IMR-90 (cell line): ENCODE measurements at regions not wholly inside any gene's neighbourhood (a gene's known extent, or its start where the extent isn't known, plus 50 kb on each side); places are given as distances from the start of the nearest gene placed in this dataset.
A peak's percentile ranks its signal among the peaks of the same experiment; 100 is the strongest.

Source experiments
- ATAC-seq: fragments of 200-7000 bp; cut with Tn5 transposase; 2 replicates; pipeline ENCODE4 v1.9.1; 2020; ENCODE audit warnings: low read depth, mild to moderate bottlenecking, moderate library complexity
- BruUV-seq: library from RNA; stranded (reverse); fragments of 400-500 nt; replicated peaks from 2 replicates; lab custom pipeline; 2021; lab: Mats Ljungman, UMichigan
- CTCF ChIA-PET: fragments of 300-600 bp; formaldehyde crosslinking; extraction: SDS; loops from one replicate; lab custom pipeline; 2021; ENCODE audit warnings: antibody characterized with exemption; lab: Yijun Ruan, JAX
- POLR2A ChIA-PET: fragments of 300-600 bp; sonication (Branson Sonifier 250); formaldehyde crosslinking; loops from one replicate; lab custom pipeline; 2022; ENCODE audit warnings: antibody characterized with exemption; ENCODE audit not compliant: unreplicated experiment; lab: Charles Lee
- DNase-seq: peaks from one replicate; pipeline ENCODE4 v3.0.0; 2013
- H2AFZ ChIP-seq: replicated peaks from 2 replicates; pipeline ENCODE3; 2013; ENCODE audit warnings: low read length, mild to moderate bottlenecking; ENCODE audit not compliant: poor library complexity
- H2AK5ac ChIP-seq: 2 replicates; pipeline ENCODE4 v1.6.1; 2013; ENCODE audit warnings: low read depth, low read length, inconsistent platforms
- H2AK9ac ChIP-seq: replicated peaks from 2 replicates; pipeline ENCODE3; 2013; ENCODE audit warnings: mild to moderate bottlenecking, low read depth, low read length, moderate library complexity; ENCODE audit not compliant: poor library complexity
- H2BK120ac ChIP-seq: 2 replicates; pipeline ENCODE4 v1.6.1; 2013; ENCODE audit warnings: low read depth, low read length, inconsistent platforms
- H2BK15ac ChIP-seq: 3 replicates; pipeline ENCODE4 v1.6.1; 2013; ENCODE audit warnings: low read depth, low read length, inconsistent platforms
- H2BK20ac ChIP-seq: 2 replicates; pipeline ENCODE4 v1.6.1; 2013; ENCODE audit warnings: low read depth, mild to moderate bottlenecking, inconsistent platforms, low read length, moderate library complexity
- H2BK5ac ChIP-seq: 2 replicates; pipeline ENCODE4 v1.6.1; 2013; ENCODE audit warnings: mild to moderate bottlenecking, low read depth, low read length, inconsistent platforms; ENCODE audit not compliant: poor library complexity, severe bottlenecking
- H3K14ac ChIP-seq: replicated peaks from 2 replicates; pipeline ENCODE4 v1.6.1; 2013; ENCODE audit warnings: low read depth, low read length, inconsistent platforms
- H3K18ac ChIP-seq: 2 replicates; pipeline ENCODE4 v1.6.1; 2013; ENCODE audit warnings: low read depth, low read length, control low read depth
- H3K23ac ChIP-seq: 2 replicates; pipeline ENCODE4 v1.6.1; 2013; ENCODE audit warnings: low read depth, low read length, inconsistent platforms
- H3K27ac ChIP-seq: 2 replicates; pipeline ENCODE4 v1.5.1; 2013; ENCODE audit warnings: mild to moderate bottlenecking, control low read depth, low read length; ENCODE audit not compliant: insufficient read depth
- H3K27me3 ChIP-seq: 2 replicates; pipeline ENCODE4 v1.6.1; 2013; ENCODE audit warnings: low read length; ENCODE audit not compliant: control insufficient read depth, insufficient read depth
- H3K36me3 ChIP-seq: 2 replicates; pipeline ENCODE4 v1.6.1; 2013; ENCODE audit warnings: low read length, mixed read lengths; ENCODE audit not compliant: control insufficient read depth, insufficient read depth
- H3K4ac ChIP-seq: 2 replicates; pipeline ENCODE4 v1.6.1; 2013; ENCODE audit warnings: low read depth, low read length, inconsistent platforms
- H3K4me1 ChIP-seq: 2 replicates; pipeline ENCODE4 v1.6.1; 2013; ENCODE audit warnings: low read length, mixed read lengths; ENCODE audit not compliant: control insufficient read depth, insufficient read depth
- H3K4me2 ChIP-seq: 2 replicates; pipeline ENCODE4 v1.6.1; 2013; ENCODE audit warnings: low read depth, mild to moderate bottlenecking, control low read depth, low read length, moderate library complexity
- H3K4me3 ChIP-seq: 2 replicates; pipeline ENCODE4 v1.5.1; 2013; ENCODE audit warnings: low read depth, mild to moderate bottlenecking, control low read depth, low read length, moderate library complexity; ENCODE audit not compliant: insufficient read depth
- H3K56ac ChIP-seq: 2 replicates; pipeline ENCODE4 v1.6.1; 2013; ENCODE audit warnings: low read length, inconsistent platforms; ENCODE audit not compliant: insufficient read depth; ENCODE audit errors: extremely low read depth
- H3K79me1 ChIP-seq, 2 experiments: 2 replicates each; pipeline ENCODE4 v1.6.1; 2013; ENCODE audit warnings: low read length in 2 of 2, inconsistent platforms in 1 of 2, low read depth in 1 of 2
- H3K9ac ChIP-seq: 2 replicates; pipeline ENCODE4 v1.6.1; 2013; ENCODE audit warnings: low read depth, low read length, control low read depth
- H3K9me1 ChIP-seq: 2 replicates; pipeline ENCODE4 v1.6.1; 2013; ENCODE audit warnings: low read length, inconsistent platforms; ENCODE audit not compliant: insufficient read depth
- H3K9me3 ChIP-seq: 2 replicates; pipeline ENCODE4 v1.6.1; 2013; ENCODE audit warnings: low read length; ENCODE audit not compliant: control insufficient read depth, insufficient read depth
- H4K20me1 ChIP-seq: 2 replicates; pipeline ENCODE4 v1.6.1; 2013; ENCODE audit warnings: low read length, inconsistent platforms; ENCODE audit not compliant: insufficient read depth
- H4K5ac ChIP-seq: 2 replicates; pipeline ENCODE4 v1.6.1; 2013; ENCODE audit warnings: mild to moderate bottlenecking, low read depth, low read length, control low read depth
- H4K8ac ChIP-seq, 2 experiments: 2 replicates each; pipeline ENCODE4 v1.6.1; 2013; ENCODE audit warnings: low read depth in 2 of 2, low read length in 2 of 2, control low read depth in 1 of 2, inconsistent platforms in 1 of 2
- H4K91ac ChIP-seq: 2 replicates; pipeline ENCODE4 v1.6.1; 2013; ENCODE audit warnings: low read depth, low read length, inconsistent platforms; ENCODE audit not compliant: insufficient read depth
- CEBPB ChIP-seq: IDR thresholded peaks from 2 replicates; pipeline ENCODE4 v1.6.1; 2012; ENCODE audit warnings: low read depth, low read length, improper control_type of control experiment
- NFE2L2 ChIP-seq: fragments of 150-350 bp; IDR thresholded peaks from 2 replicates; pipeline ENCODE4 v1.6.1; 2016; ENCODE audit warnings: low read depth, mild to moderate bottlenecking, low read length
- WGBS, 2 experiments: methylation state at CpG; one replicate each; pipeline versions ENCODE4 v1.1.5 to v1.1.7; 2013; ENCODE audit warnings: missing lambda C conversion rate in 2 of 2; ENCODE audit not compliant: insufficient read length in 1 of 2; ENCODE audit errors: extremely low coverage in 2 of 2; 5-methylcytosine and 5-hydroxymethylcytosine counted together
- dilution Hi-C: fragments of 300-500 bp; cut with HindIII; formaldehyde crosslinking; loops from one replicate; pipeline ENCODE4 v1.14.3; 2018; ENCODE audit warnings: low sequenced_read_pairs; ENCODE audit not compliant: unreplicated experiment
- in situ Hi-C: fragments of 300-500 bp; cut with MboI; formaldehyde crosslinking; loops from 3 replicates; pipeline ENCODE4 v1.14.3; 2019; ENCODE audit warnings: low sequenced_read_pairs, inconsistent platforms, mixed read lengths
- intact Hi-C: fragments of 100-400 bp; cut with micrococcal nuclease; formaldehyde crosslinking; loops from 2 replicates; pipeline ENCODE4 v1.10.0; 2022

- no peaks in the 10 kb centered on the region for H4K20me1 ChIP-seq
- BruUV-seq = no TSS peak
- no peaks in the 10 kb centered on the region for H3K27me3 ChIP-seq
- no peaks in the 10 kb centered on the region for H3K79me1 ChIP-seq
- H2BK15ac ChIP-seq = no peak overlapping the region
- H3K9me3 ChIP-seq = peaks cover 10% of the 10 kb centered on the region
- intact Hi-C loops = no loop called here
- TF ChIP-seq NFE2L2 = no peak
- peak; percentile 84 for TF ChIP-seq CEBPB
- no CpG with 5 or more reads among the region's 3 CpGs for WGBS, 2 experiments
- ATAC-seq = no peak
- CTCF ChIA-PET = no interaction called here
- no peaks in the 10 kb centered on the region for H3K9me1 ChIP-seq
- H3K23ac ChIP-seq = no peak overlapping the region
- H3K4me1 ChIP-seq = no peaks in the 10 kb centered on the region
- H2AK9ac ChIP-seq = no peak overlapping the region
- H3K56ac ChIP-seq = no peak overlapping the region
- no peak for DNase-seq
- no peak overlapping the region for H2AFZ ChIP-seq
- no peak overlapping the region for H3K4me3 ChIP-seq
- H4K5ac ChIP-seq = no peak overlapping the region
- no peak overlapping the region for H2BK5ac ChIP-seq
- H4K8ac ChIP-seq = no peak overlapping the region
- no peak overlapping the region for H3K4me2 ChIP-seq
- dilution Hi-C loops = no loop called here
- no peak overlapping the region for H3K14ac ChIP-seq
- no peak overlapping the region for H3K9ac ChIP-seq
- no peak overlapping the region for H3K4ac ChIP-seq
- H3K18ac ChIP-seq = no peak overlapping the region
- POLR2A ChIA-PET = no interaction called here
- H3K36me3 ChIP-seq = no peaks in the 10 kb centered on the region
- in situ Hi-C loops = no loop called here
- H4K91ac ChIP-seq = no peak overlapping the region
- H3K27ac ChIP-seq = no peak overlapping the region
- H2AK5ac ChIP-seq = no peak overlapping the region
- H2BK20ac ChIP-seq = no peak overlapping the region
- H2BK120ac ChIP-seq = no peak overlapping the region
These were observed 710.3 kb downstream of the AACS start for GRCh38 chr12:125775507-125775906.
